ENCODE measurements at regions not wholly inside any gene's neighbourhood (a gene's known extent, or its start where the extent isn't known, plus 50 kb on each side); places are given as distances from the start of the nearest gene placed in this dataset.

DNA sequence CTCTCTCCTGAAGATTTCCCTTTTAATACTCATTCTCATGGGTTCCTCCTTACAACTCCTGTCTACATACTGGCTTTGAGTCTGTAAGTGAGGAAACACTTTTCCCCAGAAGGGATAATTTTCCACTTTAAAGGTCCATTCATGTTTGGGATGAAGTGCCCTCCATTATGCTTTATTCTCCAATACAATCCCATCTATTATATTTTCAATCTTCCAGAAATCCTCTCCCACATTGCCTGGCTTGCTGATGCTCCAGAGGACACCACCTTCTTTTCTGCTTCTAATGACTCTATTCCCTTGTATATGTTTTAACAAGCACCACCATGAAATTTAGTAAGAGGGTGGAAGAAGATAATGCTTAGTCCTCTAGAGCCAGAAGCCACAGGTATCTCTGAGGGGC, 92.7 kb upstream of the NBEA start:
- DNase-seq (ENCODE audit: low spot score), result no peak
- H3K27ac ChIP-seq, result no peak overlapping the region
- TF ChIP-seq, protein P1, sequence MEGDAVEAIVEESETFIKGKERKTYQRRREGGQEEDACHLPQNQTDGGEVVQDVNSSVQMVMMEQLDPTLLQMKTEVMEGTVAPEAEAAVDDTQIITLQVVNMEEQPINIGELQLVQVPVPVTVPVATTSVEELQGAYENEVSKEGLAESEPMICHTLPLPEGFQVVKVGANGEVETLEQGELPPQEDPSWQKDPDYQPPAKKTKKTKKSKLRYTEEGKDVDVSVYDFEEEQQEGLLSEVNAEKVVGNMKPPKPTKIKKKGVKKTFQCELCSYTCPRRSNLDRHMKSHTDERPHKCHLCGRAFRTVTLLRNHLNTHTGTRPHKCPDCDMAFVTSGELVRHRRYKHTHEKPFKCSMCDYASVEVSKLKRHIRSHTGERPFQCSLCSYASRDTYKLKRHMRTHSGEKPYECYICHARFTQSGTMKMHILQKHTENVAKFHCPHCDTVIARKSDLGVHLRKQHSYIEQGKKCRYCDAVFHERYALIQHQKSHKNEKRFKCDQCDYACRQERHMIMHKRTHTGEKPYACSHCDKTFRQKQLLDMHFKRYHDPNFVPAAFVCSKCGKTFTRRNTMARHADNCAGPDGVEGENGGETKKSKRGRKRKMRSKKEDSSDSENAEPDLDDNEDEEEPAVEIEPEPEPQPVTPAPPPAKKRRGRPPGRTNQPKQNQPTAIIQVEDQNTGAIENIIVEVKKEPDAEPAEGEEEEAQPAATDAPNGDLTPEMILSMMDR (conservative IDR thresholded peaks at IDR 0.05; ENCODE audit: low read depth), result no peak
- ChIA-PET POLR2A (ENCODE audit: low non-redundant PET) (no interaction called here), CTCF (no interaction called here)

DNA sequence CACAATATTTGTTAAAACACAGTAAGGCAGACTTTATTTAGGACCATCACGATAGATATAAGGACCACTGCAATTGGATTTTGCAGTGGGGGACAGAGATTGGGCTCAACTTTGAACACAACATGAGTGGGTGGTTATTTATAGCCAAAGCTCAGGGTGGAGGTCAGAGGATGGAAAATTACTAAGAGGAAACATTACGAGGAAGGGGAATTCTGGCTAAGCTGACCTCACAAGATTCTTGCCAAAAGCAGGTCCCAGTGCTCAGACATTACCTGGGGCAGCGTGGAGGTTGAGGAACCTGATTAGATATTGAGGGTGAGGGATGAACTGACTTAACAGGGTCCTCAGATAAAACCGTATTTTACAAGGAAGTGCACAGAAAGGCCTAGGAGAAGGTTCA, 88.9 kb upstream of the NBEA start:
- DNase-seq (ENCODE audit: low spot score), result no peak
- CTCF ChIA-PET, result no interaction called here
- TF ChIP-seq, protein P1 (conservative IDR thresholded peaks at IDR 0.05; ENCODE audit: low read depth), result no peak
- H3K27ac ChIP-seq, result no peak overlapping the region
- POLR2A ChIA-PET (ENCODE audit: low non-redundant PET), result no interaction called here

DNA sequence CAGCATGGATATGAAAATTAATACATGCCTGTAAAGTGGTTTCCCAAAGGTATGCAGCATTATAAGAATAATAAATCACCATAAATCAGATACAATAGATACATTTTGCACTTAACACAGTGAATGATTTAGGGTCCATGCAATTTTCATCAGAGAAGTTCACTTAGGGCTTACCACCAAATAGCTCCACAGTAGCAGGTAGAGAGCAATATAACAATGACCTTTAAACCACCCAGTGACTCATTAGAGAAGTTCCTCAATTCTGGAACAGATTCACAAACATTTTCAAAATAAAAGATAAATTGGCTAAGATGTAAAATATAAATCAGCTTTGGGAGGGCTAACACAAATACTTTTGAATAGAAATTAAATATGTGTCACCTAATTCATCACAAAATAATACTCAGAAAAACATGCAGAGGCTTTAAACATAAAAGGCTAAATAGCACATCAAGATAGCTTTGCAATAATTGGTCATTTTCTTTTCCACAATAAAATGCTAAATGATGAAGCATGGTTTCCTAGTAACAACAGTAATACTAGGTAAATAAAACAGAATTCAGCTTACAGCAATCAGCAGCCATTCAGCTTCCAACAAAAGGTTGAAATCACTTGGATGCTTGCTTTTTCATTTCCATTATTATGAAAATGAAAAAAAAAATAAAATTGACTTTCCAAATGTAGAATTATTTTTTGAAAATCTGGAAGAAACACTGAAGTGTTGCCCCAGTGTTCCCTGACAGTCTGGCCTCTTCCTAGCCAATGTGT, 84.3 kb upstream of the NBEA start:
- ChIA-PET POLR2A (ENCODE audit: low non-redundant PET) (no interaction called here), CTCF (no interaction called here)
- TF ChIP-seq, protein P1 (conservative IDR thresholded peaks at IDR 0.05; ENCODE audit: low read depth), result no peak
- no peak overlapping the region for H3K27ac ChIP-seq
- DNase-seq (ENCODE audit: low spot score), result no peak

DNA sequence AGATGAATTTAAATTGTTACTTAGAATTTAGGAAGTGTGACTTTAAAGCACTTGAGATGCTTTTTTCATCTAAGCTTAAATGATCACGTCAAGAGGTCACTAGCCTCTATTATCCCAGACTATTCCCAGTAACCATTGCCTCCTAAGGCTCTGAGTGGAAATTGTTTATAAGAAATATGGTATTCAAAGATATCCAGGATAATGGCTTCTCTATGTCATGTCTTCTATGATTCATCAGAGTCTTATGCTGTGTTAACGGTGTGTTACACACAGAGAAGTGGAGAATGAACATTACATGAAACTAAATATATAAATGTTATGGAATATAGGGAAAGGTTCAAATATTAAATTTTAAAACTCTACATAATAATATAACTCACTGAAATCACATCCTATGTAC, 79.8 kb upstream of the NBEA start:
- TF ChIP-seq, protein P1 (conservative IDR thresholded peaks at IDR 0.05; ENCODE audit: low read depth), result no peak
- CTCF ChIA-PET, result no interaction called here
- POLR2A ChIA-PET (ENCODE audit: low non-redundant PET), result no interaction called here
- DNase-seq (ENCODE audit: low spot score), result no peak
- no peak overlapping the region for H3K27ac ChIP-seq

DNA sequence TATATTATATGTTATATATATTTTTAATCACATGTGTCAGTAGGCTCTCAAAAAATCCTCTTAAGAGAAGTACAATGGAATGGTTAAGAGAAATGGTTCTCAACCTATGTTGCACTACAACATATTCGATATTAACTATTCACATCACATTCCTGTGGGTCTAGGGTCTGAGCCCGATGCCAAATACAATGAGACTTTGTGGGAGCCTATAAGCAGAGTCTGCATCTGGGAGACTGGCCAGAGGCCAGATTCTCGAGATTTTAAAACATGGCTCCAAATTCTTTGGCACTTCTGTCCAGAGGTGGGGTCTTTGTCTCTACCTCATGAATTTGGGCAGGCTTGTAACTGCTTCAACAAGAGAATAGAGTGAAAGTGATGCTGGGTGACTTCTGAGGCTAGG, 79.4 kb upstream of the NBEA start:
- DNase-seq (ENCODE audit: low spot score), result no peak
- ChIA-PET POLR2A (ENCODE audit: low non-redundant PET) (no interaction called here), CTCF (no interaction called here)
- TF ChIP-seq, protein P1 (conservative IDR thresholded peaks at IDR 0.05; ENCODE audit: low read depth), result no peak
- H3K27ac ChIP-seq, result no peak overlapping the region

DNA sequence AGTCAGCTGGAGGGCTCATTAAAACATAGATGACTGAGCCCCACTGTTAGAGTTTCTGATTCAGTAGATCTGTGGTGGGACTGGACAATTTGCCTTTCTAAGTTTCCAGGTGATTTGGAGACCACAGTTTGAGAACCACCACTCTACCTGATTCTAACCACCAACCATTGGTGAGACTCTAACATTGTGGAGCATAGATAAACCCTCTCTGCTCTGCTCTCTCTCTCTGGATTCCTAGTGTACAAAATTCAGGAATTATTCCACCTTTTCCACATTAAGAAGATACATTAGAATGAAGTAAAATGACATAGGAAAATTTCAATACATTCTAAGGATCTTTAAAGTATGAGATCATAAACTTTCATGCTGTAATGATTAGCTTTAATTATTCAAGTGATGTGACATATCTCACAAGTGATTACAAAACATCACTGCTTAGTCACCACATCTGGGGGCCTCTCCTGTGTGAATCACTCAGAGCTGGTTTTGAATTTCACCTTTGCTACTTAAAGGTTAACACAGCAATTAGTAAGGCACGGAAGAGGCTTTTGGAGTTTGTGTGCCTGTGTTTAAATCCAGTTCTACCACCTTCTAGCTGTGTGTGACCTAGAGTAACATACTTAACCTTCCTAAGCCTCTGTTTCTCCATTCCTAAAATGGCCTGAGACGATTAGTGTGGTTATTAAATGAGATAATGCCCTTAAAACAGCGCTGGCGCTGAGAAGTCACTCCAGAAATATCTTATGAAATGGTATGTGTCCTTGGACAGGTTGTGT, 78.5 kb upstream of the NBEA start:
- no peak overlapping the region for H3K27ac ChIP-seq
- CTCF ChIA-PET, result interaction anchor here (0.5 kb wide), 1 partner anchor 462 kb away, joined by 3 read pairs; no protein-coding TSS in a partner anchor
- POLR2A ChIA-PET (ENCODE audit: low non-redundant PET), result no interaction called here
- peak; percentile 89 for DNase-seq (ENCODE audit: low spot score)
- TF ChIP-seq, protein P1 (conservative IDR thresholded peaks at IDR 0.05; ENCODE audit: low read depth), result no peak

Data from RWPE1 (cell line).